OCI-LY7 (cell line): ENCODE measurements at regions not wholly inside any gene's neighbourhood (a gene's known extent, or its start where the extent isn't known, plus 50 kb on each side); places are given as distances from the start of the nearest gene placed in this dataset.

Experiments used
- CTCF ChIP-seq: fragments of 200-600 bp; sonication (generic); conservative IDR thresholded peaks from 2 replicates; pipeline ENCODE4 v1.5.1; 2014; ENCODE audit warnings: mild to moderate bottlenecking, antibody characterized with exemption, low read length, moderate library complexity, mixed read lengths
- EZH2phosphoT487 ChIP-seq: fragments of 200-600 bp; sonication (generic); IDR thresholded peaks from 2 replicates; pipeline ENCODE4 v1.6.1; 2018; ENCODE audit warnings: low read depth, borderline replicate concordance, mild to moderate bottlenecking, mixed run types, antibody characterized with exemption, low read length, moderate library complexity, mixed read lengths

GRCh38 chr1:182137546-182137945, 76.0 kb upstream of the ZNF648 start:
- TF ChIP-seq CTCF (no peak), EZH2phosphoT487 (no peak)
